Ishikawa (cell line): ENCODE measurements at regions not wholly inside any gene's neighbourhood (a gene's known extent, or its start where the extent isn't known, plus 50 kb on each side); places are given as distances from the start of the nearest gene placed in this dataset.

Experiments used
- CEBPB ChIP-seq: IDR thresholded peaks from 2 replicates; pipeline ENCODE4 v1.6.1; 2012
- CREB1 ChIP-seq: IDR thresholded peaks from 2 replicates; pipeline ENCODE4 v1.6.1; 2012; ENCODE audit warnings: low read depth
- EGR1 ChIP-seq: IDR thresholded peaks from 2 replicates; pipeline ENCODE4 v1.6.1; 2012
- EP300 ChIP-seq: IDR thresholded peaks from 2 replicates; pipeline ENCODE4 v1.6.1; 2012; ENCODE audit warnings: borderline replicate concordance
- FOXM1 ChIP-seq: IDR thresholded peaks from 2 replicates; pipeline ENCODE4 v1.6.1; 2012; ENCODE audit warnings: low read depth, borderline replicate concordance
- MAX ChIP-seq: IDR thresholded peaks from 2 replicates; pipeline ENCODE4 v1.6.1; 2012
- NFIC ChIP-seq: IDR thresholded peaks from 2 replicates; pipeline ENCODE4 v1.6.1; 2012
- RAD21 ChIP-seq: IDR thresholded peaks from 2 replicates; pipeline ENCODE4 v1.6.1; 2012; ENCODE audit warnings: low read depth
- TAF1 ChIP-seq: IDR thresholded peaks from 2 replicates; pipeline ENCODE4 v1.6.1; 2012; ENCODE audit warnings: low read depth, mild to moderate bottlenecking
- TCF12 ChIP-seq: IDR thresholded peaks from 2 replicates; pipeline ENCODE4 v1.6.1; 2012; ENCODE audit warnings: low read depth
- TEAD4 ChIP-seq: IDR thresholded peaks from 2 replicates; pipeline ENCODE4 v1.6.1; 2012
- USF1 ChIP-seq: IDR thresholded peaks from 2 replicates; pipeline ENCODE4 v1.6.1; 2012
- YY1 ChIP-seq: IDR thresholded peaks from 2 replicates; pipeline ENCODE4 v1.6.1; 2012; ENCODE audit warnings: low read depth
- ZBTB7A ChIP-seq: IDR thresholded peaks from 2 replicates; pipeline ENCODE4 v1.6.1; 2012; ENCODE audit warnings: low read depth
- TF ChIP-seq, protein P1 (sequence below): IDR thresholded peaks from 2 replicates; pipeline ENCODE4 v1.6.1; 2012; ENCODE audit warnings: low read depth, mild to moderate bottlenecking

GRCh38 chr10:105643660-105644059 is 1002.6 kb downstream of the SORCS3 start:
- TF ChIP-seq NFIC (no peak), ZBTB7A (no peak), TAF1 (no peak), CEBPB (no peak), TEAD4 (no peak), FOXM1 (no peak), MAX (no peak), TCF12 (no peak), EP300 (no peak), EGR1 (no peak), USF1 (no peak)

GRCh38 chr10:105634281-105634680 is 993.2 kb downstream of the SORCS3 start:
- no peak for TF ChIP-seq TEAD4
- no peak for TF ChIP-seq RAD21
- TF ChIP-seq MAX, result no peak
- TF ChIP-seq EP300, result no peak
- TF ChIP-seq FOXM1, result no peak
- no peak for TF ChIP-seq TCF12
- TF ChIP-seq EGR1, result no peak
- TF ChIP-seq, protein P1, sequence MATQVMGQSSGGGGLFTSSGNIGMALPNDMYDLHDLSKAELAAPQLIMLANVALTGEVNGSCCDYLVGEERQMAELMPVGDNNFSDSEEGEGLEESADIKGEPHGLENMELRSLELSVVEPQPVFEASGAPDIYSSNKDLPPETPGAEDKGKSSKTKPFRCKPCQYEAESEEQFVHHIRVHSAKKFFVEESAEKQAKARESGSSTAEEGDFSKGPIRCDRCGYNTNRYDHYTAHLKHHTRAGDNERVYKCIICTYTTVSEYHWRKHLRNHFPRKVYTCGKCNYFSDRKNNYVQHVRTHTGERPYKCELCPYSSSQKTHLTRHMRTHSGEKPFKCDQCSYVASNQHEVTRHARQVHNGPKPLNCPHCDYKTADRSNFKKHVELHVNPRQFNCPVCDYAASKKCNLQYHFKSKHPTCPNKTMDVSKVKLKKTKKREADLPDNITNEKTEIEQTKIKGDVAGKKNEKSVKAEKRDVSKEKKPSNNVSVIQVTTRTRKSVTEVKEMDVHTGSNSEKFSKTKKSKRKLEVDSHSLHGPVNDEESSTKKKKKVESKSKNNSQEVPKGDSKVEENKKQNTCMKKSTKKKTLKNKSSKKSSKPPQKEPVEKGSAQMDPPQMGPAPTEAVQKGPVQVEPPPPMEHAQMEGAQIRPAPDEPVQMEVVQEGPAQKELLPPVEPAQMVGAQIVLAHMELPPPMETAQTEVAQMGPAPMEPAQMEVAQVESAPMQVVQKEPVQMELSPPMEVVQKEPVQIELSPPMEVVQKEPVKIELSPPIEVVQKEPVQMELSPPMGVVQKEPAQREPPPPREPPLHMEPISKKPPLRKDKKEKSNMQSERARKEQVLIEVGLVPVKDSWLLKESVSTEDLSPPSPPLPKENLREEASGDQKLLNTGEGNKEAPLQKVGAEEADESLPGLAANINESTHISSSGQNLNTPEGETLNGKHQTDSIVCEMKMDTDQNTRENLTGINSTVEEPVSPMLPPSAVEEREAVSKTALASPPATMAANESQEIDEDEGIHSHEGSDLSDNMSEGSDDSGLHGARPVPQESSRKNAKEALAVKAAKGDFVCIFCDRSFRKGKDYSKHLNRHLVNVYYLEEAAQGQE, result no peak
- TF ChIP-seq CREB1, result no peak
- no peak for TF ChIP-seq YY1
- TF ChIP-seq NFIC, result no peak
- TF ChIP-seq USF1, result no peak

DNA sequence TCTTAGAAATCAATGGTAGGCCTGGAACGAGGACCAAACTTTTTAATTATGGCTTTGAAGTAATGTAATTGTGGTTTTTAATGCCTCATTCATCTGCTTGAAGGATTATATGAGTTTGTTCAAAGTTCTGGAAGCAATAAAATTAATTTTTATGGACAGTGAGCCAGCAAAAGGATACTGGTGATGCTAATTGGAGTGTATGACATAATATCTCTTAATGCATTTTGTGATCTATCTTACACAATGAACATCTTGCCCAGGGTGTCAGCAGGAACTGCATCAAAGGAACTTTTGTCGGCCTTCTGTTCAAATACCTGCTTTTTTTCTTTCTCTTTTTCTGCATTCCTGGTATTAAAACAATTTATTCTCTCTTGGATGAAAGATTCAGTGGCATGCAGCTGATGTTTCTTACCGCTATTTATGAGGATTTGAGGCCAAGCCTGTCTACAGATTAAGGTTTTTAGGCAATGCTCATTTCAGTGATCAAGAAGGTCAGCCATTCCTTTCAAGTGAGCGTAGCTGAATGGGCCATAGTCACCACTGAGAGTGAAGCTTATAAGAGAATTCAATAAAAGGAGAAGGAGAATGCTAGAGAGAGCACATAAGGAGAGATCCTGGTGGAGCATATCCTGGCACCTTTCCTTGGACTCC is 974.8 kb downstream of the SORCS3 start:
- no peak for TF ChIP-seq CEBPB
- no peak for TF ChIP-seq YY1
- no peak for TF ChIP-seq USF1
- no peak for TF ChIP-seq CREB1
- TF ChIP-seq TAF1, result no peak
- TF ChIP-seq TCF12, result no peak
- TF ChIP-seq, protein P1, result no peak
- TF ChIP-seq MAX, result no peak
- TF ChIP-seq RAD21, result no peak
- no peak for TF ChIP-seq EP300
- no peak for TF ChIP-seq FOXM1
- TF ChIP-seq EGR1, result no peak
- TF ChIP-seq NFIC, result no peak
- TF ChIP-seq ZBTB7A, result no peak
- TF ChIP-seq TEAD4, result no peak

- TF ChIP-seq CEBPB, result no peak
- no peak for TF ChIP-seq TEAD4
- no peak for TF ChIP-seq FOXM1
- TF ChIP-seq ZBTB7A, result no peak
- TF ChIP-seq MAX, result no peak
- no peak for TF ChIP-seq YY1
- TF ChIP-seq RAD21, result no peak
Observed at GRCh38 chr10:105611244-105611798, 970.2 kb downstream of the SORCS3 start.

- no peak for TF ChIP-seq ZBTB7A
- TF ChIP-seq, protein P1, result no peak
- no peak for TF ChIP-seq CREB1
- no peak for TF ChIP-seq RAD21
- no peak for TF ChIP-seq TEAD4
- TF ChIP-seq CEBPB, result no peak
- TF ChIP-seq MAX, result no peak
Observed at GRCh38 chr10:105609451-105609850, 968.4 kb downstream of the SORCS3 start.
